Gastroesophageal sphincter (tissue), 3 donors: ENCODE measurements at regions not wholly inside any gene's neighbourhood (a gene's known extent, or its start where the extent isn't known, plus 50 kb on each side); places are given as distances from the start of the nearest gene placed in this dataset.

ENCODE experiments used
- EP300 ChIP-seq: sonication (generic); formaldehyde crosslinking; IDR thresholded peaks from one replicate; pipeline ENCODE4 v1.6.1; 2017; ENCODE audit warnings: antibody characterized with exemption, mild to moderate bottlenecking
- POLR2A ChIP-seq, 2 donors: fragments of 450-650 bp; IDR thresholded peaks; one replicate each; pipeline ENCODE4 v1.6.1; 2017; ENCODE audit warnings: antibody characterized with exemption in 2 of 2, mild to moderate bottlenecking in 2 of 2, moderate library complexity in 1 of 2
- POLR2AphosphoS5 ChIP-seq: sonication (generic); formaldehyde crosslinking; IDR thresholded peaks from one replicate; pipeline ENCODE4 v1.6.1; 2017; ENCODE audit warnings: antibody characterized with exemption
- TF ChIP-seq, protein P1 (sequence below), 4 experiments: fragments of 200-600 bp in 2 of 4; fragments of 450-650 bp in 2 of 4; sonication (generic) in 1 of 4; IDR thresholded peaks; one replicate each; pipeline ENCODE4 v1.5.1; 2017 to 2019; ENCODE audit warnings: antibody characterized with exemption in 4 of 4, mild to moderate bottlenecking in 2 of 4, moderate library complexity in 2 of 4

DNA sequence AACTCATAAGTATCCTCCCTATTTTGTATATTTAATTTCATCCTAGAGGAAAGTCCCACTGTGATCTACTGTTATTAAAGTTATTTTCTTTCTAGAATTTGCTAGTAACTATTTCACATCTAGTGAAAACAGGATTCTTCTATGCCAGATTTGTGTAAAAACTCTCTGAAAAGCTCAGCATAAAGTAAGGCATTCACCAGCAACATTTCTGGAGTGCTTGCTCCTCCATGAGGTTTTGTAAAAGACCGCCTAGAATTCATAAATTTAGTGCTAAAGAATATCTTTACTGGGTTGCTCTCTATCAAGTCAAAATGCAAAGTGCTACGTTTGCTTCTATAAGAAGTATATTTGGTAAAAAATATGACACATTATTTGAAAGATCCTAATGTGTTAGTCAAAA is 173.5 kb upstream of the IRAK1BP1 start:
- TF ChIP-seq EP300 (no peak), POLR2A (IDR thresholded peaks at IDR 0.05) (no peak), POLR2AphosphoS5 (no peak)
- TF ChIP-seq, protein P1, sequence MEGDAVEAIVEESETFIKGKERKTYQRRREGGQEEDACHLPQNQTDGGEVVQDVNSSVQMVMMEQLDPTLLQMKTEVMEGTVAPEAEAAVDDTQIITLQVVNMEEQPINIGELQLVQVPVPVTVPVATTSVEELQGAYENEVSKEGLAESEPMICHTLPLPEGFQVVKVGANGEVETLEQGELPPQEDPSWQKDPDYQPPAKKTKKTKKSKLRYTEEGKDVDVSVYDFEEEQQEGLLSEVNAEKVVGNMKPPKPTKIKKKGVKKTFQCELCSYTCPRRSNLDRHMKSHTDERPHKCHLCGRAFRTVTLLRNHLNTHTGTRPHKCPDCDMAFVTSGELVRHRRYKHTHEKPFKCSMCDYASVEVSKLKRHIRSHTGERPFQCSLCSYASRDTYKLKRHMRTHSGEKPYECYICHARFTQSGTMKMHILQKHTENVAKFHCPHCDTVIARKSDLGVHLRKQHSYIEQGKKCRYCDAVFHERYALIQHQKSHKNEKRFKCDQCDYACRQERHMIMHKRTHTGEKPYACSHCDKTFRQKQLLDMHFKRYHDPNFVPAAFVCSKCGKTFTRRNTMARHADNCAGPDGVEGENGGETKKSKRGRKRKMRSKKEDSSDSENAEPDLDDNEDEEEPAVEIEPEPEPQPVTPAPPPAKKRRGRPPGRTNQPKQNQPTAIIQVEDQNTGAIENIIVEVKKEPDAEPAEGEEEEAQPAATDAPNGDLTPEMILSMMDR (IDR thresholded peaks at IDR 0.05) = no peak
